ENCODE measurements at regions not wholly inside any gene's neighbourhood (a gene's known extent, or its start where the extent isn't known, plus 50 kb on each side); places are given as distances from the start of the nearest gene placed in this dataset.

DNA sequence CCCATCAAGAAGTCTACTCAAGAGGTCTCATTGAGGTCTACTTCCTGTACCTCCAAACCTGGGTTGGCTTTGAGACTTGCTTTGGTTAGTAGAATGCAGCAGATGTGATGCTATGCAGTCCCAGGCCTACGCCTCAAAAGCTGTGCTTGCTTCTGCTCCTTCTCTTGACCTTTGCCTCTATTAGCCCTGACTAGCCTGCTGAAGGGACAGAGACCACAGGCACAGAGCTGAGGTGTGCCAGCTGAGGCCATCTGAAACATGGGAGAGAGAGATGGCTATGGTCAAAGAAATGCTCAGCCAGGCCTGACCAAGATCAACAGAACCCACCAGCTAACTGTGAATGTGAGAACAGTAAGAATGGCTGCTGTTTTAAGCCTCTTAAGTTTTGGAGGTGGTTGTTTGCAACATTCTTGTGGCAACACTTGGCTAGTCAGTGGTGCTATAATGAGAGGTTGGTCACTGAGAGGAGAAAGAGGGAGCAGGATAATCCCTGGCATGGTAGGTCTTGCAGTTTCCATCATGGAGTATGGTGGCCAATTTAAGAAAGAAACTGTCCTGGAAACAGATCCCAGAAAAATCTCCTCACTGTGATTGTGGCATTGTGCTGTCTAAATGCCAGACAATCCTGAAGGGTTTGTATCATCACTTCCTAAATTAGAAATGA lies 176.1 kb upstream of the PHYHIPL start:
- no peak overlapping the region for H3K27ac ChIP-seq (ENCODE audit: low read length)
- H3K36me3 ChIP-seq (ENCODE audit: control insufficient read depth in 1 of 2, insufficient read depth in 2 of 2, low read length in 2 of 2) = no peaks in the 10 kb centered on the region
- H3K4me3 ChIP-seq (ENCODE audit: low read depth in 1 of 2, low read length in 2 of 2) = no peak overlapping the region
- no peaks in the 10 kb centered on the region for H3K27me3 ChIP-seq (ENCODE audit: low read depth, low read length)
- no peaks in the 10 kb centered on the region for H3K4me1 ChIP-seq (ENCODE audit: control insufficient read depth in 1 of 2, insufficient read depth in 2 of 2, low read length in 2 of 2)
- no peaks in the 10 kb centered on the region for H3K9me3 ChIP-seq (ENCODE audit: control insufficient read depth in 1 of 2, low read length in 2 of 2)

DNA sequence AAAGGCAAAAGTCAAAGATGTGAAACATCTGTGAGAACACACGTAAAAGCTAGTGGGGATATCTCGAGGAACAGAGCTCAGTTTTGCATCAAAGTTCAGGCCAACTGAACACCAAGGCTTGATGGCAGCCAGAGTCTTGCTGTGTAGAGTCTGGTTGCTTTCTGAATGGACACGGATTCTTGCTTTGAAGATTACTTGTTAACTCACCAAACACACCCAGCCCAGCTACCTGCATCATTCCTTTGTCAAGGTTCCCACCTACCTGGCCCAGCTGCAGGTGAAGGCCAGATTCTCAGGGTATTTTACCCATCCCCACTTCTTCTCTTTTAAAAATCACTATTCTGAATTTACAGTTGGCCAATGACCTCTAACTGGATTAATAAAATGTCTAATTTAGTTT lies 174.4 kb upstream of the PHYHIPL start:
- H3K4me1 ChIP-seq (ENCODE audit: control insufficient read depth in 1 of 2, insufficient read depth in 2 of 2, low read length in 2 of 2) = peaks cover 0 to under 1% of the 10 kb centered on the region in 2 donors
- no peaks in the 10 kb centered on the region for H3K9me3 ChIP-seq (ENCODE audit: control insufficient read depth in 1 of 2, low read length in 2 of 2)
- no peak overlapping the region for H3K27ac ChIP-seq (ENCODE audit: low read length)
- no peaks in the 10 kb centered on the region for H3K27me3 ChIP-seq (ENCODE audit: low read depth, low read length)
- no peaks in the 10 kb centered on the region for H3K36me3 ChIP-seq (ENCODE audit: control insufficient read depth in 1 of 2, insufficient read depth in 2 of 2, low read length in 2 of 2)
- no peak overlapping the region for H3K4me3 ChIP-seq (ENCODE audit: low read depth in 1 of 2, low read length in 2 of 2)

DNA sequence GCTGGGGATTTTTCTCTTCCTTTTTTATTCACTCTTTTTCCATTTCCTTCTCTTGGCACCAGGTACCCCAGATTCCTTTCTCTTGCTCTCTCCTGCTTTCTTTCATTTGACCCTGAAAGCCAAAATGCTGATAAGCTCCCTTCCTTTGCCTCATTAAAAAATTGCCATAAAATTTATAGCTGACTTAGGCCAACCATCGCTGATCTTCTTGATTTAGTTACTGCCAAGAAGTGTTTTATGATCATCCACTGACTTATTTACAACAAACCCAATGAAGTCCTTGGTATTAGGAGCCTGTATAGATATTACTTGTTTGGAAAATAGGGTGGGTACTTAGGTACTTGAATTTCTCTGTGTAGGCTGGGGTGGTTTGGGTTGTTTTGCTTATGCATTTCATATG lies 173.2 kb upstream of the PHYHIPL start:
- Histone ChIP-seq H3K4me1 (ENCODE audit: control insufficient read depth in 1 of 2, insufficient read depth in 2 of 2, low read length in 2 of 2) (peaks cover 0 to 5% of the 10 kb centered on the region in 2 donors), H3K36me3 (ENCODE audit: control insufficient read depth in 1 of 2, insufficient read depth in 2 of 2, low read length in 2 of 2) (no peaks in the 10 kb centered on the region), H3K27me3 (ENCODE audit: low read depth, low read length) (no peaks in the 10 kb centered on the region), H3K27ac (ENCODE audit: low read length) (no peak overlapping the region), H3K9me3 (ENCODE audit: control insufficient read depth in 1 of 2, low read length in 2 of 2) (no peaks in the 10 kb centered on the region), H3K4me3 (ENCODE audit: low read depth in 1 of 2, low read length in 2 of 2) (no peak overlapping the region)

DNA sequence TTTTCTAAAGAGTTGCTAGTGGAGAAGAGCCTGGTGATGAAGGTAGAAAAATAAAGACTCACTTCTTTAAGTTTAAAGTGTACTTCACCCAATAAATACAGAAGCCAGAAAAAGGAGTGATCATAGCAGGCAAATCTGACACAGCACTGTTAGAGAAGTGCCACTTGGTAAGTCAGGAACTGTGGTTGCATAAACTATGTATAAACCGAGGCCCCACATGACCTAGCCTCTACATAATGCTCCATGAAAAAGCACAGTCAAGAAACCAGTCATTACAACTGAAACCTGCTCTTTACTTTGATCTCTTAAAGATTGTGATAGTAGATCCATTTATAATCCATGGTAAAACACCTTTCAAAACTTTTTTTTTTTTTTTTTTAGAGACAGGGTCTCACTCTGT lies 172.1 kb upstream of the PHYHIPL start:
- Histone ChIP-seq H3K27ac (ENCODE audit: low read length) (no peak overlapping the region), H3K27me3 (ENCODE audit: low read depth, low read length) (no peaks in the 10 kb centered on the region), H3K4me3 (ENCODE audit: low read depth in 1 of 2, low read length in 2 of 2) (no peak overlapping the region)

DNA sequence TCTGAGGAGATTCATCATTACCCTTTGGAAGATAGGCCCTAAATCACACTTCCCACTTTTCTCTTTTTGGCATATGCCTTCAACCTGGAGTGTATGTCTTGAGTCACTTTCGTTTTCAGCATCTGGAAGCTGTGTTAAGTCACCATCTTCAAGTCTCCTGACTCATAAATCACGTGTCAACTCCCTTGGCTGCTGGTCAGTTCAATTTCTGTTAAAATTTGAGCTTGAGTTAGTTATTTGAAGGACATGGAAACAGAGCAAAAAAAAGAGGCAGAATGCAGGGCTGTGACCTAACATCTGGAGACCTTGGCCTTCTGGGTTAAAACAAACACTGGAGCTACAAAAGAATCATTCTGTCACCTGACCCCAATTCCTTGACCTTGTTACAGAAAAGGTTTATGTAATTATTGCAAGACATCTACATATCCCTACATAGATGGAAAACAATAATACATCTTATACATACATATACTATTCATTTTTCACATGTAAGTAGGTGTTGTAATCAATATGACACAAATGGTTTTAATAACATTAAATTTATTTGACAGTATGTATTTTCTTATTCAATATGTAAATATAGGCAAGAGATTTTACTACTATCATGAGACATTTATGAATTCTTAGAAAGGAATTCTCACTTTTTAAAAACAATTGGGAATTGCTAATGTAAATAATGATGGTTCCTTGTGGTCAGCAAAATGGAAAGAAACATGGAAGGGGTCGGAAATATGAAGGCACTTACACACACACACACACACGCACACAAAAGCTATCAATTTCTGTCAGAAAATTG lies 169.7 kb upstream of the PHYHIPL start:
- Histone ChIP-seq H3K9me3 (ENCODE audit: control insufficient read depth in 1 of 2, low read length in 2 of 2) (no peaks in the 10 kb centered on the region), H3K4me3 (ENCODE audit: low read depth in 1 of 2, low read length in 2 of 2) (no peak overlapping the region), H3K36me3 (ENCODE audit: control insufficient read depth in 1 of 2, insufficient read depth in 2 of 2, low read length in 2 of 2) (no peaks in the 10 kb centered on the region), H3K4me1 (ENCODE audit: control insufficient read depth in 1 of 2, insufficient read depth in 2 of 2, low read length in 2 of 2) (peaks cover 0 to 5% of the 10 kb centered on the region in 2 donors), H3K27me3 (ENCODE audit: low read depth, low read length) (no peaks in the 10 kb centered on the region), H3K27ac (ENCODE audit: low read length) (no peak overlapping the region)

More for the DNA sequence above, 172.1 kb upstream of the PHYHIPL start:
- peaks cover 0 to 5% of the 10 kb centered on the region in 2 donors for H3K4me1 ChIP-seq (ENCODE audit: control insufficient read depth in 1 of 2, insufficient read depth in 2 of 2, low read length in 2 of 2)
- H3K36me3 ChIP-seq (ENCODE audit: control insufficient read depth in 1 of 2, insufficient read depth in 2 of 2, low read length in 2 of 2) = no peaks in the 10 kb centered on the region
- H3K9me3 ChIP-seq (ENCODE audit: control insufficient read depth in 1 of 2, low read length in 2 of 2) = no peaks in the 10 kb centered on the region

DNA sequence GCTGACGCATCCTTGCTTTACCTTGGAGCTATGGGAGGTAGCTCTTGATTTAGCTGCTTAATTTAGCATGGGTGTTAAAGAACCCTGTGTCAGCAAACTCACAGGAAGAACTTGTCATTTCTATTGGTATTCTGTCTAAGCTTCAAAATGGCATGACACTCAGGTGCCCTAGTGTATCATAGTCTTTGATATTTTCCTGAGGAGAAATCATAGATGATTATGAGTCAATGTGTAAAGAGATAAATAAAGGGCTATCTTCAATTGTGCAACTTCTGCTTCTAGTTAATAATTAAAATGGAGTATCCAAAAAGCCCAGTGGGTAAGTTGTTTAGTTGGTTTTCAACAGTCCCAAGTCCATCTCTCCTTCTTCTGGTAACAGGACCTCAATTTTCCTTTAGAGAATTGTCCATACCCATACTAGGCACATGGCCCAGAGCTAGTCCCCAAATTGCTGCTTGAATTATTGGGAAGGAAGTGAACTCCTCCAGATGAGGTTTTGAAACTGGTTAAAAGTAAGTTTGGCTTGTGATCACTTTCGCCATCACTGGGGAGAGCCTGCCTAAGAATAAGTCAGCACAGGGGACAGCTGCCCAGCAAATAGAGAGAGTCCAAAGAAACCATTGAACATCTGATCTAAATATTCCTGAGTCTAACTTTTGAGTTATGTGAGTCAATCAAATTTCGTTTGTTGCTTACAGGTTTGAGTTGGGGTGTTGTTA lies 169.0 kb upstream of the PHYHIPL start:
- Histone ChIP-seq H3K27ac (ENCODE audit: low read length) (no peak overlapping the region), H3K27me3 (ENCODE audit: low read depth, low read length) (no peaks in the 10 kb centered on the region), H3K4me3 (ENCODE audit: low read depth in 1 of 2, low read length in 2 of 2) (no peak overlapping the region), H3K4me1 (ENCODE audit: control insufficient read depth in 1 of 2, insufficient read depth in 2 of 2, low read length in 2 of 2) (peaks cover 0 to 5% of the 10 kb centered on the region in 2 donors), H3K9me3 (ENCODE audit: control insufficient read depth in 1 of 2, low read length in 2 of 2) (no peaks in the 10 kb centered on the region), H3K36me3 (ENCODE audit: control insufficient read depth in 1 of 2, insufficient read depth in 2 of 2, low read length in 2 of 2) (no peaks in the 10 kb centered on the region)

DNA sequence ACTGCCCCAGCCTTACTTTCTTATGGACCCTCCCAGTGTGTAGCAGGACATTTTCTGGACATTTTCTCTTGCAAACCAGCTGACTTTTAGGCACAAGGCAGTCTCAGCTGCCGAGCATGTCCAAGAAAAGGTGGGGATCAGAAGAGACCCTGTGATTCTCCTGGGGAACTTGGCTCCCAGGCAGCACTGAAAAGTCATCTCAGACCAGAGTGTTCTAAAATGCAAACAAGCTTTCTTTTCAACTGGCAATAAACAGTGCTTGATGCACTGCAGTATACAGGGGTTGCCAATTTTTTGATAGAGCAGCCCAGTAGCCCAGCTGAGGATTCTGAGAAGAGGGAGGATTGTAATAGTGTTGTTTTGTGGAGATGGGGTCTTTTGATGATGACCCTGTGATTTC lies 168.0 kb upstream of the PHYHIPL start:
- no peak overlapping the region for H3K4me3 ChIP-seq (ENCODE audit: low read depth in 1 of 2, low read length in 2 of 2)
- H3K4me1 ChIP-seq (ENCODE audit: control insufficient read depth in 1 of 2, insufficient read depth in 2 of 2, low read length in 2 of 2) = peaks cover 0 to 5% of the 10 kb centered on the region in 2 donors

DNA sequence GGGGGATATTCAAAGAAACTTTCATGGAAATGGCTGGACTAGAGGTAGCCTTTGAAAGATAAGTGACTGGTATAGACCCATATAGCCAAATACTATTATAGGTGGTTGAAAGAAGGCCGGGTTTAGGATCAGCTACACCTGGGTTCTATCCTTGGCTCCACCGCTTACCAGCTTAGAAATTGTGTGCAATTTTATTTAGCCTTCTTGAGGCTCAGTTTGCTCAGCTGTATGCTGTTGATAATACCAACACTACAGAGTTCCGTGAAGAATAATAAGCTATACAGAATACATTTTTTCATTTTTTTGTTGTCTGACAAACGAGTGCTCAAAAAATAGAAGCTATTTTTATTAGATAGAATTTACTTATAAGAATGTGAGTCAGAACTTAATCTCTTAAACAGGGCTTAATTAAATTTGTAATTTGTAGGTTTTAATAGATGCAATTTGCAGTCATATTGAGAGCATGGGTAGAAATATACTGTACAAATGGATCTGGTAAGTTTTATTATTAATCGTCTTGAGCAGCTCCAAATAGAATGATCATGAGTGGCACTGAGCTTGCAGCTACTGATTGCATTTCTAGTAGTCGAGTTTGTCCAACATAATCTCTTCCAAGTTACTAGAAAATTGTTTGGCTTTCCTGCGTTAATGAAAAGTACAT lies 164.3 kb upstream of the PHYHIPL start:
- Histone ChIP-seq H3K9me3 (ENCODE audit: control insufficient read depth in 1 of 2, low read length in 2 of 2) (no peaks in the 10 kb centered on the region), H3K4me1 (ENCODE audit: control insufficient read depth in 1 of 2, insufficient read depth in 2 of 2, low read length in 2 of 2) (peaks cover 0 to 4% of the 10 kb centered on the region in 2 donors), H3K27me3 (ENCODE audit: low read depth, low read length) (no peaks in the 10 kb centered on the region), H3K4me3 (ENCODE audit: low read depth in 1 of 2, low read length in 2 of 2) (no peak overlapping the region), H3K27ac (ENCODE audit: low read length) (no peak overlapping the region), H3K36me3 (ENCODE audit: control insufficient read depth in 1 of 2, insufficient read depth in 2 of 2, low read length in 2 of 2) (no peaks in the 10 kb centered on the region)

More for the DNA sequence above, 168.0 kb upstream of the PHYHIPL start:
- no peaks in the 10 kb centered on the region for H3K27me3 ChIP-seq (ENCODE audit: low read depth, low read length)
- H3K27ac ChIP-seq (ENCODE audit: low read length) = no peak overlapping the region
- H3K9me3 ChIP-seq (ENCODE audit: control insufficient read depth in 1 of 2, low read length in 2 of 2) = no peaks in the 10 kb centered on the region
- no peaks in the 10 kb centered on the region for H3K36me3 ChIP-seq (ENCODE audit: control insufficient read depth in 1 of 2, insufficient read depth in 2 of 2, low read length in 2 of 2)

DNA sequence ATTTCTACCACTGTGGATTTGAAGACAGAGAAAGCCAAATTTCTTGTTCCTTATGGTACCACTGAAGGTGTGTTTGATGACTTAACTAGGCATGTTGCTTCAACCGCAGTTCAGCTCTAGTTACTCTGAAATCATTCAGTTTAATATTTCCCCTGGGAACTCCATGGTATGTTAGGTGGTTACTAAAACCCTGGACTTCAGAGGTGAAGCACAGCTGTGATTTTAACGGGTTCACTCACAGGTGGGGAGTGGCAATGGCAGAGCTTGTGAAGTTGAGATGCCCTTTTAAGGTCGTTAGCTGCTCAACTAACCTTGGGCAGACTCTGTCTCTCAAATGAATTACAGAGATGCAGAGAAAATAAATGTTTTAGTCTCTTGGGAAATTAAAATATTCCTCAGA lies 163.6 kb upstream of the PHYHIPL start:
- no peaks in the 10 kb centered on the region for H3K9me3 ChIP-seq (ENCODE audit: control insufficient read depth in 1 of 2, low read length in 2 of 2)
- no peak overlapping the region for H3K4me3 ChIP-seq (ENCODE audit: low read depth in 1 of 2, low read length in 2 of 2)
- no peaks in the 10 kb centered on the region for H3K4me1 ChIP-seq (ENCODE audit: control insufficient read depth in 1 of 2, insufficient read depth in 2 of 2, low read length in 2 of 2)
- H3K36me3 ChIP-seq (ENCODE audit: control insufficient read depth in 1 of 2, insufficient read depth in 2 of 2, low read length in 2 of 2) = no peaks in the 10 kb centered on the region
- no peak overlapping the region for H3K27ac ChIP-seq (ENCODE audit: low read length)
- no peaks in the 10 kb centered on the region for H3K27me3 ChIP-seq (ENCODE audit: low read depth, low read length)

DNA sequence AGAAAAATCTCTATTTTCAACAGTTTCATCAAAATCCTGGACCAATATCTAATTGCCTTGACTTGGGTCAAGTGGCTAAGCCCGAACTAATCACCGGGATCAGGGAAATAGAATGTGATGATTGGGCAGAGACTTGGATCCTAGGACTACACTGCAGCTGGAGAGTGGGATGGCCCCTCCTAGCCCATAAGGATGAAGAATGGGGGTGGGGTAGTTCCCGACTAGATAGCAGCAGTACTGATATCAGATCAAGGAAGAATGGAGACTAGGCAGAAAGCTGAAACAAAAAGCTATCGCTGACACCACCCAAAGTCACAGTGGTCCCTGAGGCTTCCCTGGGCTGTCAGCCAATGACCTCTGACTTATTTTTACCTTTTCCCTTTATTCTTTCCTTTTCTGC lies 160.4 kb upstream of the PHYHIPL start:
- Histone ChIP-seq H3K4me1 (ENCODE audit: control insufficient read depth in 1 of 2, insufficient read depth in 2 of 2, low read length in 2 of 2) (no peaks in the 10 kb centered on the region), H3K27me3 (ENCODE audit: low read depth, low read length) (no peaks in the 10 kb centered on the region), H3K27ac (ENCODE audit: low read length) (no peak overlapping the region), H3K36me3 (ENCODE audit: control insufficient read depth in 1 of 2, insufficient read depth in 2 of 2, low read length in 2 of 2) (no peaks in the 10 kb centered on the region), H3K9me3 (ENCODE audit: control insufficient read depth in 1 of 2, low read length in 2 of 2) (no peaks in the 10 kb centered on the region), H3K4me3 (ENCODE audit: low read depth in 1 of 2, low read length in 2 of 2) (no peak overlapping the region)

DNA sequence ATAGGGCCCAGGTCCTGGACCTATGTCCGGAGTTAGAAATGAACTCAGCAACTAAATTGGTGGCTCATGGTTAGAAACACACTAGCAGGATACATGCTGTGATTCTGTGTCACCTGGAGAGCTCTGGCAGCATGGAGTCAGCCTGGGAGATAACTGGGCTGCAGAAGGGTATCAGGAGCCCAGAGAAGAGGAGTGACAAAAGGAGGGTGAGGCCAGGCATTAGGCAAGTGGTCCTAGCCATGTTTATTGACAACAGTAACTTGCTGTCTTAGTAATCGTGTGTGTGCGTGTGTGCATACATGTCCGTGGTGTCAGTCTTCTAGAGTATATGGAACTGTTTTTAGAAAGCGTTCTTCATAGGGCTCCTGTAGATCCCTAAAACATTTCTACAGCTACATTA lies 157.5 kb upstream of the PHYHIPL start:
- no peaks in the 10 kb centered on the region for H3K4me1 ChIP-seq (ENCODE audit: control insufficient read depth in 1 of 2, insufficient read depth in 2 of 2, low read length in 2 of 2)
- no peaks in the 10 kb centered on the region for H3K9me3 ChIP-seq (ENCODE audit: control insufficient read depth in 1 of 2, low read length in 2 of 2)
- H3K36me3 ChIP-seq (ENCODE audit: control insufficient read depth in 1 of 2, insufficient read depth in 2 of 2, low read length in 2 of 2) = no peaks in the 10 kb centered on the region
- H3K27me3 ChIP-seq (ENCODE audit: low read depth, low read length) = no peaks in the 10 kb centered on the region
- no peak overlapping the region for H3K27ac ChIP-seq (ENCODE audit: low read length)
- H3K4me3 ChIP-seq (ENCODE audit: low read depth in 1 of 2, low read length in 2 of 2) = no peak overlapping the region

Data from muscle layer of duodenum (tissue), 2 donors.